GM21390 (cell line): ENCODE measurements at regions not wholly inside any gene's neighbourhood (a gene's known extent, or its start where the extent isn't known, plus 50 kb on each side); places are given as distances from the start of the nearest gene placed in this dataset.
"Not testable (repeated sequence)": the region's sequence is repeated elsewhere in the genome, so short reads cannot be mapped to it uniquely, and the experiment has no call there.

Experiments used
- ATAC-seq: cut with Tn5 transposase; IDR thresholded peaks from one replicate; pipeline ENCODE4 v1.9.1; 2021; ENCODE audit not compliant: unreplicated experiment

DNA sequence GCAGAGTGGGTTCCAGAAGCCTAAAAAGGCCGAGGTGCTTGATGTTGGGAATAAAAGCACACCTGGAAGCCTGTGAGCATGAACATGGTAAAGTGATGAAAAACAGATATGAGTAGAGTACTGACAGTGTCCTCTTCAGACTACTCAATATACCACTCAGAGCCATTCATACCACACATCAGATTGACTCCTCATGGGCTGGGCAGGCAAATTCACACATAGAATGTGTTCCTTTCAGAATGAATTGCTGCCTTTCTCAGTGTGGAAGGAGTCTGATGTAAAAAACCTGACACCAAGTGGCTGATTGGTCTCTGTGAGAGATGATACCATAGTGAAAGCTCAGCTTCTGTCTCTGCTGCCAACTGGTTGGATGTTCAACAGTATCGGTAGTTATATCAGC, 442.7 kb downstream of the RAPGEF2 start:
- no peak for ATAC-seq

DNA sequence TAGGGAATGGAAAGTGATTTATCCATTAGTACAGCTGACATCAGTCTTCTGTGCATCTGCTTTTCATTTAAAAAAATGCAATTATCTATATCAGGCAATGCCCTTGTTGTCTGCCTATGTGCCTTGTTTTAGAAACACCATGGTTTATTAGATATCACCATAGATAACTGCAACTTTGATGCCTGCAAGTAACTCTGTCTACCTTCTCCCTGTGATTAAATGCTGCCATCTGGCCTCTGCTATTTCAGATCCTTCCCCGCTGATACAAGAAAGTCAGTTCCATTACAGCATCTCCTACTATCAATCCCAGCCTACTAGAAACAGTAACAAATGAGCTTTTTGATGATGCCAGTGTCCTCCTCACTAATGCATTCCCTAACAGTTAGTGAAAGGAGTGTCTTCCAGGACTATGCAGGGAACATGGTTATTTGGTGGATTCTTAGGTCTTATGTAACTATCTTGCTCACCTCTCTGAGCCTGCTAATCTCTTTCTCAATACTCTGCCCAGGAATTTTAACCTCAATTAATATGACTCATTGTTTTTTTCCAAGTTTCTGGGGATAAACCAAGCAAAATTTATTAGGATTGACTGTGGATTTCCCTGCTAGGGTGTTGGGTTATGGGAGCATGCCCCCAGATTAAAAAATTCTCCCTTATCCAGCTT, 444.9 kb downstream of the RAPGEF2 start:
- ATAC-seq = no peak

DNA sequence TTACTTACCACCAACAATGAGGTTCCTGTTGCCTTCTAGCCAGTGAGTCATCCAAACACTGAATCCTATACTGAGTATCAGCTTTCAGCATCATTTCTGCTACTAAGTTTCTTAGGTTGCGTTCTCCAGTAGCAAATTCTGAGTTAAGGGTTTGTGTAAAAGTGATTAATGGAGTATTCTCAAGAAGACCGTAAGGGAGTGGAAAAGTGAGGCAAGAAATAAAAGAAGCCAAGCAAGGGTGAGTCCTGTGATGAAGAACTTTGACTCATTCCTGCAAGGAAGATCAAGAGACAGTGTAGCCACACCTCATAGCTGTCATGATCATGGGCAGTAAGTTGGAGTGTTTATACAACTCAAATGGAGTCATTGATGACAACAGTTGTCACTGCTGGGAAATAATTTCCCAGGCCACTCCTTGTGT, 446.2 kb downstream of the RAPGEF2 start:
- no peak for ATAC-seq

DNA sequence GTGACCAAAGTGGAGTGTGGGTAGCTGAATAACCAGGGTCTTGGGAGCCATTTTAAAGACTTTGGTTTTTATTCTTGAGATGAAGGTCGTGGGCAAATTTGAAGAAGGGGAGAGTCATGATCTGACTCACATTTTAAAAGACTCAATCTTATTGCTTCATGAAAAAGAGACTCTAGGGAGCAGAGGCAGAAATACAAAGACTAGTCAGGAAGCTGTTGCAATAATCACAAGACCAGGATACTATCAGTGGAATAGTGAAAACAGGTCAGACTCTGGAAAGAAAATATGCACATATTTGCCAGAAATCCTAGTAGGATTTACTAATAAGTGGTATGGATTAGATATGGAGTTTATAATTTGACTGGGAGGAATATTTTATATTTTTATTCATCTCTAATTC, 448.4 kb downstream of the RAPGEF2 start:
- no peak for ATAC-seq

DNA sequence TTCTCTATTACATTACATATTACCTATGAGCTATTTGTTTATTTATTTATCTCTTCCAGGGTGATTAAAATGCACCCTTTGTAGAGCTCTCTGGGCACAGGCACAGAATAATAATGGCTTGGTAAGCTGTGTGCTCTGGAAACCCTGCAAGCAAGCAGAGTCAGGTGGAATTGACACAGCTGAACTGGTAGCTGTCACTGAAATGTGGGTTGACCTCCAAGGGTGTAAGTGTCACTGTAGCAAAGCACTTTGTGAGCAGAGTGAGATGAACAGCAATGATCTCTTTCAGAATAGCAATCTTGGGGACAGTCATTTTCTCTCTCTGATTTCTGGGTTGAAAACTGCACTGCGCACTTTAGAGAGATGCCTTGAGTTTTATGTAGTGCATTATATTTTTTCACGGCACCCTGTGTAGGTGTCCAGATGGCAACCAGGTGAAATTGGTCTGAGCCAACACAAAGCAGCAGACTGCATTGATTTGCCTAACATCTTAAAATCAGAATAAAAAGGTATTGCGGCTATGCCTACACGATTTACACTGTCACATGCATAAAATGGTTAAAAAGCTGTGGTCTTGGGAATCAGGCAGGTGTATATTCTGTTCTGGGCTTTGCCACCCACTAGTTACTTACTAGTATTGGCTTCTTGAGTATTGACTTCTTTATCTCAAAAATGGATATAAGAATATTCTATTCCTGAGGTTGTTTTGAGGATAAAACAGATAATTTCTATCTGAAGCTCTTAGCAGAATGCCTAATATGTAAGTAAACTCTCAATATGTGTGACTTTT, 450.3 kb downstream of the RAPGEF2 start:
- no peak for ATAC-seq

DNA sequence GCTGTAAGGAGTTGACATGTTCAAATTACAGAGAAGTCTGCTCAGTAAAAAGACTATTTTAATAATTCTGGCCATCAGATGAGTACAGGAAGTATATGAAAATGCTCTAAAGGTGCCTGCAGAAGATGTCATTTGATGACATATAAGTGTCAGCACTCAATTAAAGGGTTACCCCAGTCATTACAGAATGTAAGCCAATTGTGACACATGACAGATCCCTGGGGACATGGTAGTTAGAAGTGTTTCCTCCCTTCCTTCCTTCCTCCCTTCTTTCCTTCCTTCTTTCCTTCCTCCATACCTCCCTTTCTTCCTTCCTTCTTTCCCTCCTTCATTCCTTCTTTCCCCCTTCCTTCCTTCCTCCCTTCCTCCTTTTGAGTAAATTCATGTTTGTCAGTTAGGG, 453.0 kb downstream of the RAPGEF2 start:
- ATAC-seq = no peak

DNA sequence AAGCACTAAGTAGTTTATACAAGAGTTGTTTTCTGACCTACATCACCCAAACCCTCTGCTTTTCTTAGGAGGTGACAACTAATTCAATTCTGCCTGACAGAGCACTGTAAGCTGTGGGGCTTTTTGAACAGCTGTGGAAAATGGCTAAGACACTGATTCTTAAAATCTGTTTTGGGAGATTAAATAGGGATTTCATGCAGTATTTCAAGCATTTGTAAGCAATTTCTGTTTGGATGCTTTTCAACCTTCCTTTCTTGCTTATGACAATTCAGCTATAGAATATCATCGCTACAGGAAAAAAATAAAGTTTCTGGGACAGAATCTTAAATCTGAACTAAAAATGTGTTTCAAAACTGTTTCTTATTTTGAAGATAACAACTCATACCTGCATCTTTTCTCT, 459.5 kb downstream of the RAPGEF2 start:
- ATAC-seq = no peak

DNA sequence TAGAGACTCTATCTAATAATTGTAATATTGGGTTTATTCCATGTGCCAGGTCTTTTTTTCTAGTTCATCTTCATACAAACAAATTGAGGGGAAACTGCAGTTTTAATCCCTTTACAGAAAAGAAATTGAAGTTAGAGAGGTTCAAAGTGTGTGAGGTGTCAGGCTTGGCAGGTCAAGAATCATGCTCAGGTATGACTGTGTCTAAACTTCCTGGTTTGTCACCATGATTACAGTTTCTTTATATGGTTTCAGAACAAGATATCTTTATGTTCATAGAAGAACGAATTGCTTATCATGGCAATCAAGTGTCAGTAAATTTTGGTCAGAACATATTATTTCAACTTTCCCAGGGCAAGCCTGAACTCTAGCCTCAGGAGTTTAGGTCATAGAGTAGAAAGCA, 460.4 kb downstream of the RAPGEF2 start:
- ATAC-seq = no peak

DNA sequence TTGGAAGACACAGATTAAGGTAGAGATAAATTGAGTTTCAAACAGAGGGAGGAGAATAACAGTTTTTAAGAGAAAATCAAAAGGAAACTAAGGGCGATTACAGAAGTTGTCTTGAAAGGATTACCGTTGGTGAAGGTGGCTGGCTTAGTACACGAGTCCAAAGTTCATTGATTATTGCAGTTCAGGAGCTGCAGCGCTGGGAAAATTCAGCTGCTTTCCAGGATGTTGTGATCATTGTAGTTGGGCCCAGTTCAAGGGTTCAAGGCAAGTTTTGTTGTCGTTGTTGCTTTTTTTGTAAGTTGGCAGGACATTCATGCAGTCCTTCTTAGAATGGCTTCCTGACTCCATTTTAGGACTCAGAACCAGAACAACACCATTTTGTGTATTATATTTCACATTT, 461.7 kb downstream of the RAPGEF2 start:
- no peak for ATAC-seq

DNA sequence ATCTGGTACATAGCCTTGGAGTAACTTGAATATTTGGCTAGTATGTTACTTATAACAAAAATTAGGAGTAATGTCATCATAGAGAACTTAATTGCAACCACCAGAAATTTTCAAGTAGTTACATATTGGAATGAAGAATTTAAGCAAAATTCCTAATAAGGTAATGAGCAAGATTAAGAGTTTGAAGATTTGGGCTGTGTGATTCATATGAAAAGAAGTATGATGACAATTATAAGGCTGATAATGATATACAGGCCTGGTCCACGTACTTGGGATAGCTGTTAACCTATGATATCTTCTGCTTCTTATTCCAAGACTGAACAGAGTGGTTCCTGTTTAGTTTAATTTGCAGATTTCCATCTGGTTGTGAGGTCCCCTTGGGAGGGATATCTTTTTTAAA, 463.9 kb downstream of the RAPGEF2 start:
- no peak for ATAC-seq

DNA sequence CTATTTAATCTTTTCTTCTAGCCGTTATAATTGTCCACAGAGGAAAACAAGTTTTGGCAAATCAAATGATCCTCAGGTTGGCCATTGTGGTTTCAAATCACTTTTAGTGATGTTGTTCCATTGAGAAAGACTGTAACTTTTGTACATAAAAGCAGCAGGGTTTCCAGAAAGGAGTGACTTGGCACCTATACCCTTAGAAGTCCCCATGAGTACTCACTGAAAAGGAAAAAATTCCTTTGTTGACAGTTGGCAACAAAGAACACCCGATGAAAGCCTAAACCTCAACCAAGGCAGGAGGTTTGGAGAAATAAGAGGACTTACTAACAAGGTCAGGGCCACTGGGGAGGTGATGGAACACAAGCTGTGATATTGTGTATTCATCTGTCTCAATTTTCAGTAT, 474.4 kb downstream of the RAPGEF2 start:
- no peak for ATAC-seq

DNA sequence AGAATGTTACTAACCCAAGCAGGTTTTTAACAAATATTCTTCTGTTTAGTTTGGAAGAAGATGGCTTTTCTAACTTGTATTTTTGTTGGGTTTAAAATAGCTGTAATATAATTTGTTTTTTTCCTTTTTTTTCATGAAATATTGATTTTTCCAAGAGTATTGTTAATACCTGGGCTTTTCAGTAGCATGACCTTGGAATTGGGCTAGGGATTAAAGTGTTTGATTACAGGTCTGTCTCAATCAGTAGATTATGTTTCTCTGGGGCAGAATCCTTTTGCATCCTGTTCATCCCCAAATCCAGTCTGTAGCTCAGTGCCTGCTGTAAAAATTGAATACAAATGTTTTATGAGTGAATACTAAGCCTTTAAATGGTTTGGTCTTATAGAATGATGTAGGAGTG, 479.8 kb downstream of the RAPGEF2 start:
- no peak for ATAC-seq

DNA sequence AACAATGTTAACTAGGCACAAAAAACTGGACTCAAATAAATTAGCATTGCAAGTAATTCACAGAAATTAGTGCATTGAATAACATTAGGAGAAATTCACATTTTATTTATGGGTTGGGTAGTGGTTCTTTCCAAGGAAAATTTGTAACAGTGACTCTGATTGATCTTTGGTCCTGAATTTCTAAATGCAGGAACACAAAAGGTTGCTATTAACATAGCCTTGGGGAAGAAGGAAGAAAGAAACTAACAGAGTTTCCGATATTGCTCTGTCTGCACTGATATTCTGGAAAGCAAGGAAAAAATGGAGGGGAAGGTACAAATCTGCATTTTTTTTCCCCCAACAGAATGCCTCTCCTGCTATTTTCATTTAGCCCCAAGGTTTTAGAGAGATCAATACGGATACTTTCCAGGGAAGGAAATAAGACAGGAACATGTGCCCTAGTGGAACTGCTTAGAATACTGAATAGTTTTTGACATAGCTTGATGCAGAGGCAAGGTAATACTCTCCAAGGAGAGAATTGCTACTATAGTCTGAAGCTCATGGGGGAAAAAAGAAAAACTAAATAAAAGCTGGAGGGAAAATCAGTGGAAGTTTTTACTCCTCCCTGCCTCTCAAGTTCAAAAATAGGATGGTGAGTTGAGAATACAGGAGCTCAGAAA, 490.1 kb downstream of the RAPGEF2 start:
- ATAC-seq = no peak

DNA sequence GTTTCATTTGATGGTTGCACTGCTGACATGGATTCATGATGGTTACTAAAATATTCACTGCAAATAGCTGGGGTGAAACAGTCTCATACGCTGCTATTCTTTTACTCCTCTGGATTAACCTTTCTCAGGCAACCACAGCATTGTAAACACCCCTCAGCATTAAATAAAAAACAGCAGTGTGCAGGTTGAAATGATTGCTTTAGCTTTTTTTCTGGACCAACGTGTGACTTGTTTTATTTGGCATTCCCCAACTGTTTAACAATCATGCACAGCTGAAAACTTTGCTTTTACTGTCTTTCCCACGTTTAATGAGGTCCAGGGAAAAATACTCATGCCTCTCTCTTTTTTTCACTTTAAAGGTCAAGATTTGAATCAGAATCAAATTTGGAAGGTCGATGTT, 490.8 kb downstream of the RAPGEF2 start:
- no peak for ATAC-seq

DNA sequence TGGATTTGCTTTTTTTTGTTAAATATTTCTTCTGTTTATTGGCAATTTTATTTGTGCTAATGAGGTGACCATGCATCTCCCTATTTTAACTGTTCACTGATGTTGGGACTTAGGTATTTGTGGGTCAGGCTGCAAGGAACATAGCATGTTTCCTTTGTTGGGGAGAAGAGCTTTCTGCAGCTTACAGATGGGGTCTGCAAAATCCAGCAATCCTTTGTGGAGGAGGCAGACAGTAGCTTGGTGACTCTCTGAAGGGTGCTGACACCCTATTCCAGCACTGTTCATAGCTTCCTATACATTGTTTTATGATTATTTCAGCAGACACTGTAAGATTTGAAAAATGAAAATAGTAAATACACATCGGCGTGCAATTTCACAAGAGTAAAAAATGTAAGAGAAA, 491.7 kb downstream of the RAPGEF2 start:
- no peak for ATAC-seq

DNA sequence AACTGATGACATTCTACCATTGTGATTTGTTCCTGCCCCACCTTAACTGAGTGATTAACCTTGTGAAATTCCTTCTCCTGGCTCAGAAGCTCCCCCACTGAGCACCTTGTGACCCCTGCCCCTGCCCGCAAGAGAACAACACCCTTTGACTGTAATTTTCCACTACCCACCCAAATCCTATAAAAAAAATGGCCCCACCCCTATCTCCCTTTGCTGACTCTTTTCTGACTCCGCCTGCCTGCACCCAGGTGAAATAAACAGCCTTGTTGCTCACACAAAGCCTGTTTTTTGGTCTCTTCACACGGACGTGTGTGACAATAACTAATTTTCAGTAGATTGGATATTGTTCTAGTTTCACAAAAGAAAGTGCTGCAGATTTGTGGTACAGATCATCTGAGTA, 492.2 kb downstream of the RAPGEF2 start:
- ATAC-seq = not testable (repeated sequence)

DNA sequence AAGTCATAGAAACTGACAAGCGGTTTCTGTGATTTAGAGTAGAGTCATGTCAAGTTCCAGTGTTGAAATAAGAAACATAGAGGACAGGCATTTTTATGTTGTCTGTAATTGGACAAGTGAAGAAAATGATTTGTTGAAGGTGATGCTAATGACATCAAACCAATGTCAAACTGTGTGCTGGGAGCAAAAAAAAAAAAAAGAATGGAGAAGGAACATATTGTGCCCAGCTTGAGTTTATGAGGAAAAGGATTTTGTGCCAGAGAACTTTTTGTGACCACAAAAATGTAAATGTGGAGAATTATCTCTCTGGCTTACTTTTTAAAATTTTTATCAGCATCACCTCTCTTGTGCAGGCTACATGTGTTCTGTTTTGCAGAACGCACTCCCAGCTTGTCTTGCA, 495.7 kb downstream of the RAPGEF2 start:
- ATAC-seq = no peak

DNA sequence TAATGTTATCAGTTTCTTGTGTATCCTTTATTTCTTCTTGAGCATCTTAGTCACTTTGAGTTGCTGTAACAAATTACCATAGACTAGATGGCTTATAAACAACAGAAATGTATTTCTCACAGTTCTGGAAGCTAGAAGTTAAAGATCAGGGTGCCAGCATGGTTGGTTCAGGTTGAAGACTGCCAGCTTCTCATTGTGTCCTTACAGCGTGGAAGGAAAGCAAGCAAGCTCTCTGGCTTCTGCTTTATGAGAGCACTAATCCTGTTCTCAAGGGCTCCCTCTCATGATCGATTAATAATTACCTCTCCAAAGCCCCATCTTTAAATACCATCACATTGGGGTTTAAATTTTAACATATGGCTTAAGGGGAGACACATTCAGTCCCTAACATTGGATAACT, 497.2 kb downstream of the RAPGEF2 start:
- ATAC-seq = no peak

DNA sequence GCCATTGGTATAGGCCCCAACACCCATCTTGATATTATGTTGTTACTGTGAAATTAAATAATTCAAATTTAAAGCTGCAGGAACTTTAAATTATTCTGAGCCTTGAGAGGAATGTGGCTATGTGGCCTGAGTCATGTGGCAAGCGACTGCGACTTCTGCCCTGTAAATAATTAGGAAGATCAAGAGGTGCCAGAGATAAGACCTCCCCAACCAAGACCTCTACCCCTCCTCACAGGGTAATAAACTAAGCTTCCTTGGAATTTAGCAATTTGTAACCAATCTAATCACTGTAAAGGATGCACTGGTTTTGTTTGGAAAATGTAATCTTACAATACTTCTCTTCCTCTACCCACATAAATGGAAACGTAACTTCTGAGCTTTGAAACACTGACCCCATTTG, 501.9 kb downstream of the RAPGEF2 start:
- no peak for ATAC-seq

DNA sequence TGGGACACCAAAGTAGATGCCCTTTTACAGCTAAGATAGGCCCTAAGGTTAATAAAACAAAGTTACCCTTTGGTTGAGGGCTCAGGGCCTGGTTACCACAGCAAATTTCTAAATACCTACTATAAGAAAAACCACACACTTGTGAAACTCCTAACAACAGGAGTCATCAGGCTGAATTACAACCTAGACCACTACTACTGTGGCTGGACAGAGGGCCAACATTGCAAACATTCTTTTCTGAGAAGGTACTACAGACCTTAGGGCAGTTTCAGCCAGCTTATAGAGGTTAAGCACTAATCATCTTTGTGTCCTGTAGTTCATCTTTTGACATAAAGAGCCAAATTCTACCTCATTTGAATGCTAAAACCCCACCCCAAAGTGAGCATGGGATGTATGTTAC, 504.0 kb downstream of the RAPGEF2 start:
- no peak for ATAC-seq

DNA sequence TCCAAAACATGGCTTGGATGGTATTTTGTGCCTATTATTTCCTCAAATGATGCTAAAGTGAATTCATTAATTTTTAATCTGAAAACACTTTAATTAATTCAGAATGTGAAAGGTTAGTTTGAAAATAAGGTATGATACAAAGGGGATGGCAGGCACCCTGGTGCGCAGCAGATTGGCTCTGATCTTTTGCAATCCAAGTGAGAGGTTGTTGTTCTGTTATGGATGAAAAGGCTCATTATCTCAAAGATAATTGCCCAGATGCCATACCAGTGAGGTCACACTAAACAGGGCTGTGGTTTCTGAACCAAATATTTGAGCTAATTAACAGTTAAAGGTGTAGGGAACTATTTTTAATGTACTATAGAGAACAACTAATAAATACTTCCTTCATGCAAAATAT, 504.9 kb downstream of the RAPGEF2 start:
- no peak for ATAC-seq

DNA sequence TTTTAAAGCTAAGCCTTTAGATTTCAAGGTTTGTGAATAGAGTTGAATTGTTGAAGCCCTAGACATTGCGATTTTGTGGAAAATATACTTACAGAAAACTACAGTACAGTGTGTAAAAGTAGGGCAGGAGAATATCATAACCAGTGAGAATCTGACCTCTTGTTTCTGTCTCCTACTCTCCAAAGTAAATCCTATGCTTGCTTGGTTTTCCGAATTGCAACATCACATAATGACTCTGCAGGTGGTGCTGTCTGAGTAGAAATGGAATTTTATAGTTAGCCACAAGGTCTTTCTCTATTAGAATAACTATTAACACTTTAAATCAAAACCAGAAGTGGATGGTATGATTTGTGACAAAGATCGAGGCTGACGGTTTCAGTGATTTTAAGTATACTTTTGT, 505.6 kb downstream of the RAPGEF2 start:
- ATAC-seq = no peak
